ENCODE measurements at regions not wholly inside any gene's neighbourhood (a gene's known extent, or its start where the extent isn't known, plus 50 kb on each side); places are given as distances from the start of the nearest gene placed in this dataset.

GRCh38 chr13:26956522-26957142, 196.0 kb upstream of the GPR12 start:
- Histone ChIP-seq H3K27ac (no peak overlapping the region), H3K4me3 (no peak overlapping the region), H3K4me1 (replicated peaks) (no peaks in the 10 kb centered on the region), H3K9me3 (no peaks in the 10 kb centered on the region), H3K36me3 (no peaks in the 10 kb centered on the region), H3K27me3 (replicated peaks; ENCODE audit: insufficient read depth) (peaks cover 4% of the 10 kb centered on the region)
- DNase-seq (ENCODE audit: low spot score): no peak
- WGBS: 8% methylated on average over 10 of the region's 10 CpGs
- TF ChIP-seq CTCF (IDR thresholded peaks at IDR 0.05) (no peak), POLR2AphosphoS5 (IDR thresholded peaks at IDR 0.05) (no peak), POLR2A (IDR thresholded peaks at IDR 0.05) (no peak)
- intact Hi-C loops (cut with DNase I): no loop called here

GRCh38 chr13:26954976-26955375, 194.4 kb upstream of the GPR12 start:
- Histone ChIP-seq H3K4me3 (no peak overlapping the region), H3K4me1 (replicated peaks) (no peaks in the 10 kb centered on the region), H3K27ac (no peak overlapping the region), H3K27me3 (replicated peaks; ENCODE audit: insufficient read depth) (no peaks in the 10 kb centered on the region), H3K9me3 (no peaks in the 10 kb centered on the region), H3K36me3 (no peaks in the 10 kb centered on the region)
- WGBS: 67% methylated on average over 4 of the region's 4 CpGs
- intact Hi-C loops (cut with DNase I): no loop called here
- DNase-seq (ENCODE audit: low spot score): no peak
- TF ChIP-seq POLR2AphosphoS5 (IDR thresholded peaks at IDR 0.05) (no peak), CTCF (IDR thresholded peaks at IDR 0.05) (no peak), POLR2A (IDR thresholded peaks at IDR 0.05) (no peak)

GRCh38 chr13:26953291-26953690, 192.7 kb upstream of the GPR12 start:
- DNase-seq (ENCODE audit: low spot score): no peak
- WGBS: 70% methylated on average over 5 of the region's 5 CpGs

GRCh38 chr13:26952551-26953143, 192.1 kb upstream of the GPR12 start:
- H3K4me1 ChIP-seq (replicated peaks): no peaks in the 10 kb centered on the region
- H3K9me3 ChIP-seq: no peaks in the 10 kb centered on the region
- no peak overlapping the region for H3K27ac ChIP-seq
- TF ChIP-seq POLR2AphosphoS5 (IDR thresholded peaks at IDR 0.05) (no peak), CTCF (IDR thresholded peaks at IDR 0.05) (no peak), POLR2A (IDR thresholded peaks at IDR 0.05) (no peak)
- no peak for DNase-seq (ENCODE audit: low spot score)
- 90% methylated on average over 12 of the region's 12 CpGs for WGBS
- H3K27me3 ChIP-seq (replicated peaks; ENCODE audit: insufficient read depth): no peaks in the 10 kb centered on the region
- intact Hi-C loops (cut with DNase I): no loop called here
- no peaks in the 10 kb centered on the region for H3K36me3 ChIP-seq
- no peak overlapping the region for H3K4me3 ChIP-seq

More at GRCh38 chr13:26953291-26953690, 192.7 kb upstream of the GPR12 start:
- no peak overlapping the region for H3K4me3 ChIP-seq
- no peaks in the 10 kb centered on the region for H3K4me1 ChIP-seq (replicated peaks)
- TF ChIP-seq CTCF (IDR thresholded peaks at IDR 0.05) (no peak), POLR2A (IDR thresholded peaks at IDR 0.05) (no peak), POLR2AphosphoS5 (IDR thresholded peaks at IDR 0.05) (no peak)
- H3K36me3 ChIP-seq: no peaks in the 10 kb centered on the region
- H3K9me3 ChIP-seq: no peaks in the 10 kb centered on the region
- intact Hi-C loops (cut with DNase I): no loop called here
- H3K27me3 ChIP-seq (replicated peaks; ENCODE audit: insufficient read depth): no peaks in the 10 kb centered on the region
- no peak overlapping the region for H3K27ac ChIP-seq

GRCh38 chr13:26951581-26952177, 191.1 kb upstream of the GPR12 start:
- Histone ChIP-seq H3K27me3 (replicated peaks; ENCODE audit: insufficient read depth) (no peaks in the 10 kb centered on the region), H3K27ac (no peak overlapping the region), H3K4me1 (replicated peaks) (no peaks in the 10 kb centered on the region), H3K36me3 (no peaks in the 10 kb centered on the region), H3K9me3 (no peaks in the 10 kb centered on the region), H3K4me3 (no peak overlapping the region)
- no peak for DNase-seq (ENCODE audit: low spot score)
- intact Hi-C loops (cut with DNase I): no loop called here
- 76% methylated on average over 11 of the region's 12 CpGs for WGBS
- TF ChIP-seq POLR2A (IDR thresholded peaks at IDR 0.05): no peak
- TF ChIP-seq CTCF (IDR thresholded peaks at IDR 0.05): no peak
- TF ChIP-seq POLR2AphosphoS5 (IDR thresholded peaks at IDR 0.05): no peak
